HG02943 (cell line): ENCODE measurements at regions not wholly inside any gene's neighbourhood (a gene's known extent, or its start where the extent isn't known, plus 50 kb on each side); places are given as distances from the start of the nearest gene placed in this dataset.
"Not testable (repeated sequence)": the region's sequence is repeated elsewhere in the genome, so short reads cannot be mapped to it uniquely, and the experiment has no call there.

Experiments
- ATAC-seq: cut with Tn5 transposase; IDR thresholded peaks from one replicate; pipeline ENCODE4 v1.9.1; 2021; ENCODE audit warnings: mild to moderate bottlenecking, low read depth, moderate library complexity; ENCODE audit not compliant: unreplicated experiment

GRCh38 chr3:103295974-103296570, 861.3 kb downstream of the ZPLD1 start:
- ATAC-seq, result no peak

- not testable (repeated sequence) for ATAC-seq
Observed at GRCh38 chr3:103297502-103297901, 862.7 kb downstream of the ZPLD1 start.

DNA sequence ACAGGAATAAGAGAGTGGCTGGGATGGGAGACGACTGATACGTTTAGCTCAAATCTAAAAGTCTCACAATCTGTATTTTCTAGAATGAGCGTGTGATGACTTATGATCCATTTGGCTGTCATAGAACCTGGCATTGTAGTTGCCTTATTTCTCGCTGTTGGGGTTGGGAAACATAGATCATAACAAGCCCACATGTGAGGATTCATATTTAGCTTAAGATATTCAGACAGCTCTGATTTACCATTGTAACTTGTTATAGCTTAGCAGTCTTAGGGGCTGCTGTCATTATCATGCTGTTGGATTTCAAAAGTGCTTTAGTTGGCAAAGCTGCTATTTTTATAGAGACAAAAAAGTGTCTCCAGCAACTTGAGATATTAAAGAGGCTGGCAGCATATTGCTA, 871.3 kb downstream of the ZPLD1 start:
- ATAC-seq, result no peak

- no peak for ATAC-seq
Observed at GRCh38 chr3:103308921-103309320, 874.1 kb downstream of the ZPLD1 start.

DNA sequence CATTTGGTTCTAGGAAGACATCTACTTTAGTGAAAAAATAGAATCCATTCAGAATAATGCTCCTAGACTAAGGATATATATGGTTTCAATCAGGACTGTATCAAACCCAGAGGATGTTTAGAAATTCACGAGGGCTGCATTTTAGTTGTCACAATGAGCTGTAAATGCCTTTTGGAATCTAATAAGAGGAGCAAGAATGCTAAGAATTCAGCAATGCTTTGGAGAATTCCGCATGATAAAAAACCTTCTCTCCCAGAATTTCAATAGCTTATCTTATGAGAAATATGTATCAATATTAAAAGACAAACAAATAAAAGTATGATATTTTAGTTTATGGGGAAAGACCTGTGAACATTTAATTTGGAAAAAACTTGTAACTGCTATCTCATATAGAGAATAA, 885.1 kb downstream of the ZPLD1 start:
- ATAC-seq, result no peak

DNA sequence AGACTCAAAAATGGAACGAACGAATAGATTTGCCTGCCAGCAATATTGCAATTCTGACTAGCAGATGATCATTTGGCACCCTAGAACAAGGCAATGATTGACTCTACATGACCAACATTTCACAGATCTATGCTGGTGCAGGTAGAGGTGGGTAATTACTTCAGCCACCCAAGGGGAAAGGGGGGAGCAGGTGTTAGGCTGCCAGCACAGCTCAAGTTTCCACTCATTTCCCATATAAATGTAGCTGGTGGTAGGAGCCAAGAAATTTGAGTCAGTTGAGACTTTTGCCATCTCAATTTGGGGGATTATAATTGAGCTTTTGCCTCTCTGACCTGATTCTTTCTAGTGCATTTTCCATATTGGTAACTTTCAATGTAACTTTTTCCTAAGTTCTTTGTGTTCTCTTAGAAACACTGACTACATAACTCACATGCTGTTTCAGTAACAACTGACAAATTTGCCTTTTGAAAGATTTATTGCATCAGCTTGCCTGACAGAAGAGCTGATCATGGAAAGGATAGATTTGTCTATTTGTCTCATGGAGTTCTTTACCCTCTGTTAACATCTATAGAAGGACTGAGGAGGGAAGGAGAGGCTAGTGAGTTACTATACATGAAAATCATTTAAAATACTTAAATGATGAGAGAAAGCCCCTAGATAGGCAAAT, 902.5 kb downstream of the ZPLD1 start:
- ATAC-seq, result no peak

DNA sequence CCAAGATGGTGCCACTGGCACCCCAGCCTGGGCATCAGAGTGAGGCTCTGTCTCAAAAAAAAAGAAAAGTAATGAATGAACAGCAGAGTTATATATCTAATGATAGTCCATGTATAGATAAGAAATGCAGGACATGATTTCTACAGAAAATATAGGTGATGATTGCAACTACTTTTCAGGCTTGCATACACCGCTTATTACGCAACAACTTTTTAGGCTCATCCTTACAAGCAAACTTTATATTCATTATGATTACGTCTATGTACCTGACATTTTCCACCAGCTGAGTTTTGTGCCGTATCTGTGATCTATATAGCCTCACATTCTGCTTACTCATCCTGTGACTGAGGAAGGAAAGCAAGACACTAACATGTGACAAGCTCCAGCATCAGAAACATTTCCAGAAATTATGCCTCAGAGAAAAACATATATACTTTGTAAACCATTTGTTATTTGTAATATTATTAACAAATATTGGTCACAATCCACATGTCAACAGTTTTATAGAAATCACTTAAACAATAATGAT, 906.3 kb downstream of the ZPLD1 start:
- ATAC-seq, result no peak

DNA sequence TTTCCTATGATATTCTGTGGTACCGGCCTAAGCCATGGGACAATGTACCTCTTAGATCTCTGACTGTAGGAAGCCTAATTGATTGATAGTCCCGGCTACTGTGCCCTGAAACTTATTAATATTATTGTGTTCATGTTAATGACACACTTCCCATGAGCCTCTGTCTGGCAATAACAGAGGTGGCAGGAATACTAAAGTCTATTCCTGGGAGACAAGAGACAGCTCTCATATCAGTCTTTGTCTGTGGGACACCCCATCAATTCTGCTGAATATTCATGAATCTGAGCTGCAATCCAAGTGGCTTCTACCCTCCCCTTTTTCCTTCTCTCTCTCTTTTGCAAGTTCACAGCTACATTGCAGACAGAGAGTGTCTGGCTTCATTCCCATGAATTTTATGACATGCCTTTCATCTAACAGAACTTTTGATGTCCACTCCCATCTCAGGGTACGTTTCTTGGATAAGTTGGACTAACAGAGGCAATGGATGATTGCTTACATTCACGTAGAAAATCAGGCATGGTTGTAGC, 907.5 kb downstream of the ZPLD1 start:
- no peak for ATAC-seq

DNA sequence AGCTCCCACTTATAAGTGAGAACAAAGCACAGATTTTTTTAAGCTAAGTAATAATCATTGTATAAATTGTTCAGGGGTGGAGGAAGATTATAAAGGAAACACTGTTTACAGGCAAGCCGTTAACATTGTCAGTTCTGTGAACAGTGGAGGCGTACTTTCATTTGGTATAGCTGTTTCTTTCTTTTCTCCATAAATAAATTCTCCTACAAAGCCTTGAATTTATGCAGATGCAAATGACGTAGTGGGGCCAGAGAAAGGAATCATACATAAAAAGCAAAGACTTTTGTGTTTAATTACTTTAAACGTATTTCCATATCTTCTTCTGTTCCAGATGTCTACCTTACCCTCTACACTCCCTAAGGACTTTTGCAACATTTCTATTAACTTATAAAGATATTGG, 914.9 kb downstream of the ZPLD1 start:
- no peak for ATAC-seq

- ATAC-seq, result no peak
Observed at GRCh38 chr3:103365467-103365866, 930.7 kb downstream of the ZPLD1 start.

DNA sequence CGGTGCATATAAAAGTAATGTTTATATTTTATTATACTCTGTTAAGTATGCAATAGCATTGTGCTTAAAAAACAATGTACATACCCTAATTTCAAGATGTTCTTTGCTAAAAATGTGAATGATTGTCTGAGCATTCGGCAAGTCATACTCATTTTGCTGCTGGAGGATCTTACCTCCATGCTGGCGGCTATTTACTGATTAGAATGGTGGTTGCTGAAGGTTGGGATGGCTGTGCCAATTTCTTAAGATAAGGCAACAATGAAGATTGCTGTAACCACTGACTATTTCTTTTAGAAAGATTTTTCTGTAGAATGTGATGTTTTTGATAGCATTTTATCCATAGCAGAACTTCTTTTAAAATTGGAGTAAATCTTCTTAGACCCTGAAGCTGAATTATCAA, 932.7 kb downstream of the ZPLD1 start:
- ATAC-seq, result no peak

DNA sequence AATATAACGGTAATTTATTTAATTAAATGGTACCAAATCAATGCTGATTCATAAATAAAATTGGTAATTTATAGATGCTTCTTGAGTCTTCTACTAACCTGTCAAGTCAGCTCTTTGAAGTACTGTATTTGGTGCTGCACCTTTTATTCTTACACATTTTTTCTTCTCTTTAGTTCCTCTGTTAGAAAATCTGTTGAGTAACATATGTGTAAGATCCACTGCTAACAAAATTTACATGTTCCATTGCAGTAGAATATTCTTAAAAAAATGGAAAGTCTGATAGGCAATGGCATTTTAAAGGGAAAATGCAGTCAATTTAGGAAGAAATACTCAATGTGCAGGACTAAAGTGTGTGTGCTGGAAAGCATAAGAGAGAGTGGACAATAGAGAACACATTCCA, 936.6 kb downstream of the ZPLD1 start:
- ATAC-seq, result no peak

- ATAC-seq, result no peak
Observed at GRCh38 chr3:103372031-103372430, 937.2 kb downstream of the ZPLD1 start.

DNA sequence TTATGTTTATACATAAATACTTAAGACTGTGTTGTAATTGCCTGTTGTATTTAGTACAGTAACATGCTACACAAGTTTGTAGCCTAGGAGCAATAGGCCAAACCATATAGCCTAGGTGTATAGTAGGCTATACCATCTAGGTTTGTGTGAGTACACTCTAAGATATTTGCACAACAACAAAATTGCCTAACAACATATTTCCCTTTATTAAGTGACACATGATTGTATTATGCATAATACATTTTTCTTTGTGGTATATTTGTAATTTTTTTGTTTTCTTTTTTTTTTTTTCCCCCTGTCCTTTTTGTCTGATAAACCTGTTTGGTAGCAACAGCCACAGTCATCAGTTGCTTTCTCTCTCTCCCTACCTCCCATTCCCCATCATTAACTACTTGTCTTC, 945.6 kb downstream of the ZPLD1 start:
- no peak for ATAC-seq

DNA sequence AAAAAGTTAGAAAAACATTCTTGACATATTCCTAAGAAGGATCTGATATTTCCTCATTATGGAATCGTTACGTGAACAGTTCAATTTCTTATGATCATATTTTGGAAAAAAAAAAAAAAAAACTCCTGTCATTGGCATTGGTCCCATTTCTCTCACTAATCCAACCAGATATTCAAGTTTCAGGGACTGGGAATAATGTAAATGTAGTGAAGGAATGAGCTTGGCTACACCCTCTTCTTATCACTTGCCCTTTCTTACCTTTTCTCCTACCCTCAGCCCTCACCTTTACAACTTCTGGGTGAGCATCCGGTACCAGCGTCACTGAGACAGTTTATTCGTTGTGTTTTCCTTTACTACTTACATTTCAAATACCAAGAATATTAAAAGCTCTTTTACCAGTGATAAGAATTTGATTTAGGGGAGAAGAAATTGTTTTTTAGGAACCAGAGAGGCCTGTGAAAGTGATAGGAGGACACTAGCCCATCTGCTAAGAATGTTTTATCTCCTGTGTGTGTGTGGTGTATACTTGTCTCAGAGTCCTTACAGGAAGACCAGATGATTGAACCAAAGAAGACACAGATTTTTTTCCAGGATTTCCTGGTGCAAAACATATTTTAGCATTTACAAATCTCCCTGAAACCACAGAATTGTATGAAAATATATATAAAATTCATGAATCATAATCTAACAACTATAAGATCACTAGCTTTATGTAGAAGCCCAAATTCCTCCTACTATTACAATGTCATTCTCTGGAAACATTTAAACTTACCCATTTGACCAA, 946.7 kb downstream of the ZPLD1 start:
- no peak for ATAC-seq

GRCh38 chr3:103385961-103386656, 951.3 kb downstream of the ZPLD1 start:
- no peak for ATAC-seq

DNA sequence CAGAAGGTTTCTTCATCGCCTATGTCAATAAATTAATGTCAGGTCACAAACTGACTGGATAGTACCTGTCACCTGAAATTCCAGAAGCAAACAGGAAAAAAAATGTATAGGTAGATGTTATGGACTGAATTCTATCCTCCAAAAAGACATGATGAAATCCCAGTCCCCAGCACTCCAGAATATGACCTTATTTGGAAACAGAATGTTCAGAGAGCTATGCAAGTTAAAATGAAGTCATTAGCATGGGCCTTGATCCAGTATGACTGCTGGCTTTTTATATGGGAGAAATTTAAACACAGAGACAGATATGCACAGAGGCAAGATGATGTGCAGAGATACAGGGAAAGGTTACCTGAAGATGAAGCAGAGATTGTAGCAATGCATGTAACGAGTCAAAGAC, 953.4 kb downstream of the ZPLD1 start:
- ATAC-seq, result no peak

GRCh38 chr3:103389356-103389755, 954.5 kb downstream of the ZPLD1 start:
- ATAC-seq, result no peak

- ATAC-seq, result no peak
Observed at GRCh38 chr3:103393395-103394186, 958.8 kb downstream of the ZPLD1 start.

- no peak for ATAC-seq
Observed at GRCh38 chr3:103403191-103403590, 968.4 kb downstream of the ZPLD1 start.
